Peyer's patch (tissue), 4 donors: ENCODE measurements at regions not wholly inside any gene's neighbourhood (a gene's known extent, or its start where the extent isn't known, plus 50 kb on each side); places are given as distances from the start of the nearest gene placed in this dataset.

Experiments used
- CTCF ChIP-seq, 6 experiments: fragments of 450-650 bp in 4 of 6; fragments of 200-600 bp in 2 of 6; sonication (generic) in 1 of 6; IDR thresholded peaks; one replicate each; pipeline ENCODE4 v1.5.1; 2017 to 2019; ENCODE audit warnings: antibody characterized with exemption in 6 of 6, mild to moderate bottlenecking in 3 of 6, moderate library complexity in 1 of 6
- POLR2A ChIP-seq, 2 donors: fragments of 450-650 bp; IDR thresholded peaks; one replicate each; pipeline ENCODE4 v1.5.1; 2017; ENCODE audit warnings: antibody characterized with exemption in 2 of 2, mild to moderate bottlenecking in 2 of 2, moderate library complexity in 2 of 2

GRCh38 chr22:34851918-34852662 is 213.9 kb upstream of the ISX start:
- TF ChIP-seq CTCF (IDR thresholded peaks at IDR 0.05), result no peak
- no peak for TF ChIP-seq POLR2A (IDR thresholded peaks at IDR 0.05)
